GM12878 (cell line): ENCODE measurements at regions not wholly inside any gene's neighbourhood (a gene's known extent, or its start where the extent isn't known, plus 50 kb on each side); places are given as distances from the start of the nearest gene placed in this dataset.

ENCODE experiments used
- ATAC-seq: fragments of 200-7000 bp; cut with Tn5 transposase; 3 replicates; pipeline ENCODE4 v1.9.1; 2020; ENCODE audit warnings: mild to moderate bottlenecking, moderate library complexity
- BruUV-seq: library from RNA; stranded (reverse); fragments of 400-500 nt; replicated peaks from 2 replicates; lab custom pipeline; 2021; lab: Mats Ljungman, UMichigan
- CTCF ChIA-PET: fragments of 300-600 bp; sonication (Branson Sonifier 250); formaldehyde crosslinking; extraction: SDS; loops from one replicate; lab custom pipeline; 2021; ENCODE audit warnings: inconsistent platforms; lab: Yijun Ruan, JAX
- POLR2A ChIA-PET: fragments of 350-600 bp; formaldehyde crosslinking; extraction: SDS; loops from one replicate; lab custom pipeline; 2021; ENCODE audit warnings: inconsistent platforms; lab: Charles Lee
- RAD21 ChIA-PET: fragments of 300-600 bp; sonication (Branson Sonifier 250); formaldehyde crosslinking; loops from one replicate; lab custom pipeline; 2023; ENCODE audit warnings: antibody characterized with exemption; ENCODE audit not compliant: unreplicated experiment; lab: Charles Lee
- SMC1A ChIA-PET: fragments of 300-600 bp; sonication (Branson Sonifier 250); formaldehyde crosslinking; loops from one replicate; lab custom pipeline; 2023; ENCODE audit not compliant: unreplicated experiment, uncharacterized antibody; lab: Charles Lee
- DNase-seq: peaks from one replicate; pipeline ENCODE4 v3.0.0-alpha.2; 2011; ENCODE audit warnings: low read depth, low spot score
- FAIRE-seq: peaks from 3 replicates; lab custom pipeline; 2011; peaks lifted over from hg19 to GRCh38; lab: Jason Lieb, UNC
- H2AFZ ChIP-seq: 2 replicates; pipeline ENCODE4 v1.6.0; 2011; ENCODE audit warnings: low read depth, low read length, control low read depth; ENCODE audit not compliant: control insufficient read depth
- H3K27ac ChIP-seq: 2 replicates; pipeline ENCODE4 v1.5.1; 2011; ENCODE audit warnings: control low read depth; ENCODE audit not compliant: control insufficient read depth, insufficient read depth
- H3K27me3 ChIP-seq, 2 experiments: replicated peaks in 1 of 2; 2 replicates each; pipeline versions ENCODE4 v1.6.0 to v1.6.1; 2011; ENCODE audit warnings: low read length in 1 of 2; ENCODE audit not compliant: control insufficient read depth in 2 of 2, insufficient read depth in 2 of 2
- H3K36me3 ChIP-seq, 2 experiments: 2 replicates each; pipeline ENCODE4 v1.5.1; 2011; ENCODE audit warnings: low read length in 1 of 2; ENCODE audit not compliant: control insufficient read depth in 2 of 2, insufficient read depth in 2 of 2
- H3K4me1 ChIP-seq: 2 replicates; pipeline ENCODE4 v1.6.1; 2011; ENCODE audit warnings: mild to moderate bottlenecking, low read length, moderate library complexity, mixed read lengths; ENCODE audit not compliant: control insufficient read depth, insufficient read depth
- H3K4me2 ChIP-seq: 2 replicates; pipeline ENCODE4 v1.6.0; 2011; ENCODE audit warnings: control low read depth; ENCODE audit not compliant: control insufficient read depth, insufficient read depth
- H3K4me3 ChIP-seq: fragments of 200-600 bp; sonication (generic); 2 replicates; pipeline ENCODE4 v1.5.1; 2016
- H3K79me2 ChIP-seq: 2 replicates; pipeline ENCODE4 v1.6.0; 2011; ENCODE audit warnings: low read length; ENCODE audit not compliant: control insufficient read depth, insufficient read depth
- H3K9ac ChIP-seq: 2 replicates; pipeline ENCODE4 v1.8.0; 2011; ENCODE audit warnings: low read length, control low read depth, mixed read lengths; ENCODE audit not compliant: control insufficient read depth, insufficient read depth
- H3K9me3 ChIP-seq: replicated peaks from 3 replicates; pipeline ENCODE4 v1.5.1; 2011; ENCODE audit warnings: mild to moderate bottlenecking, low read length; ENCODE audit not compliant: control insufficient read depth, insufficient read depth
- H4K20me1 ChIP-seq: 2 replicates; pipeline ENCODE4 v1.6.0; 2011; ENCODE audit not compliant: control insufficient read depth, insufficient read depth
- EGR1 ChIP-seq, 2 experiments: IDR thresholded peaks; 1 replicate in 1 of 2; 2 replicates in 1 of 2; pipeline ENCODE4 v1.6.1; 2011 to 2012; ENCODE audit warnings: low read depth in 2 of 2, low read length in 2 of 2, borderline replicate concordance in 1 of 2, mild to moderate bottlenecking in 1 of 2, moderate library complexity in 1 of 2
- JUNB ChIP-seq: IDR thresholded peaks from 2 replicates; pipeline ENCODE4 v1.6.1; 2016; ENCODE audit warnings: antibody characterized with exemption, mild to moderate bottlenecking
- NFIC ChIP-seq: IDR thresholded peaks from 2 replicates; pipeline ENCODE4 v1.6.1; 2012; ENCODE audit warnings: low read depth, mild to moderate bottlenecking, inconsistent platforms, low read length, moderate library complexity
- NR2F1 ChIP-seq: fragments of 450-650 bp; conservative IDR thresholded peaks from 2 replicates; pipeline ENCODE4 v1.6.1; 2017; ENCODE audit warnings: mild to moderate bottlenecking
- PAX5 ChIP-seq: IDR thresholded peaks from 2 replicates; pipeline ENCODE4 v1.6.1; 2011; ENCODE audit warnings: low read depth, low read length, borderline replicate concordance
- PAX8 ChIP-seq: fragments of 450-650 bp; IDR thresholded peaks from 2 replicates; pipeline ENCODE4 v1.6.1; 2017; ENCODE audit warnings: mild to moderate bottlenecking, moderate library complexity
- RAD51 ChIP-seq: fragments of 450-650 bp; IDR thresholded peaks from 2 replicates; pipeline ENCODE4 v1.6.1; 2016; ENCODE audit warnings: moderate library complexity, mild to moderate bottlenecking, inconsistent platforms
- RBBP5 ChIP-seq: fragments of 200-600 bp; sonication (generic); conservative IDR thresholded peaks from 2 replicates; pipeline ENCODE4 v1.6.1; 2016
- SP1 ChIP-seq: IDR thresholded peaks from one replicate; pipeline ENCODE4 v1.6.1; 2011; ENCODE audit warnings: low read depth, low read length
- STAT3 ChIP-seq: IDR thresholded peaks from 2 replicates; pipeline ENCODE4 v1.6.1; 2011; ENCODE audit warnings: low read depth, low read length, improper control_type of control experiment
- WRNIP1 ChIP-seq: IDR thresholded peaks from 2 replicates; pipeline ENCODE4 v1.6.1; 2011; ENCODE audit warnings: low read depth, low read length, improper control_type of control experiment, borderline replicate concordance
- WGBS: methylation state at CpG from one replicate; pipeline ENCODE4 v1.1.6; 2016; ENCODE audit warnings: low lambda C conversion rate; ENCODE audit not compliant: insufficient replicate concordance, insufficient coverage; ENCODE audit errors: missing lambda C conversion rate; 5-methylcytosine and 5-hydroxymethylcytosine counted together
- in situ Hi-C: fragments of 300-500 bp; cut with MboI; formaldehyde crosslinking; loops from 9 replicates; pipeline ENCODE4 v1.14.3; 2018; ENCODE audit warnings: mixed read lengths
- intact Hi-C: fragments of 100-400 bp; cut with micrococcal nuclease; formaldehyde crosslinking; loops from one replicate; pipeline ENCODE4 v1.14.2; 2022; ENCODE audit not compliant: unreplicated experiment
- TF ChIP-seq, protein P1 (sequence below): IDR thresholded peaks from 2 replicates; pipeline ENCODE4 v1.6.1; 2012; ENCODE audit warnings: low read depth, low read length, improper control_type of control experiment

DNA sequence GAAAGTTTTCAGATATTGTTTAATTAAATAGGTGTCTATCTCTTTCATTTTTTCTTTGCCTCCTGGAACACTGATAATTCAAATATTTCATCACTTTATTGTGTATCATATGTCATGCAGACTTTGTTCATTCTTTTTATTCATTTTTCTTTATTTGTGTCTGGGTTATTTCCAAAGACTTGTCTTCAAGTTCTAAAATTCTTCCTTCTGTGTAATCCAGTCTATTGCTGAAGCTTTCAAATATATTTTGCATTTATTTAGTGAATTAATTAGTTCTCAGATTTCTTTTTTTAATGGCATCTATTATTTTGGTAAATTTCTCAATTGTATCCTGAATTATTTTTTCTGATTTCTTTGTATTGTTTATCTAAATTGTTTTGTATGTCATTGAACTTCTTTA is 70.1 kb downstream of the ZNF330 start:
- Histone ChIP-seq H3K27ac (no peak overlapping the region), H3K4me2 (no peak overlapping the region), H3K36me3 (no peaks in the 10 kb centered on the region), H3K79me2 (no peaks in the 10 kb centered on the region), H3K4me1 (no peaks in the 10 kb centered on the region), H4K20me1 (no peaks in the 10 kb centered on the region), H3K9ac (no peak overlapping the region), H3K27me3 (no peaks in the 10 kb centered on the region), H2AFZ (no peak overlapping the region), H3K4me3 (no peak overlapping the region), H3K9me3 (no peaks in the 10 kb centered on the region; the same call in 2 of the 3 replicates)
- BruUV-seq, result no TSS peak
- FAIRE-seq (no peak), ATAC-seq (no peak), DNase-seq (no peak)
- CTCF ChIA-PET, result interaction anchor here (1.5 kb wide), 1 partner anchor 10 kb away, joined by 3 read pairs; no protein-coding TSS in a partner anchor
- SMC1A ChIA-PET, result no interaction called here
- in situ Hi-C loops (no loop called here), intact Hi-C loops (no loop called here)
- no peak for TF ChIP-seq STAT3
- TF ChIP-seq SP1, result no peak
- RAD21 ChIA-PET, result no interaction called here
- POLR2A ChIA-PET, result no interaction called here

DNA sequence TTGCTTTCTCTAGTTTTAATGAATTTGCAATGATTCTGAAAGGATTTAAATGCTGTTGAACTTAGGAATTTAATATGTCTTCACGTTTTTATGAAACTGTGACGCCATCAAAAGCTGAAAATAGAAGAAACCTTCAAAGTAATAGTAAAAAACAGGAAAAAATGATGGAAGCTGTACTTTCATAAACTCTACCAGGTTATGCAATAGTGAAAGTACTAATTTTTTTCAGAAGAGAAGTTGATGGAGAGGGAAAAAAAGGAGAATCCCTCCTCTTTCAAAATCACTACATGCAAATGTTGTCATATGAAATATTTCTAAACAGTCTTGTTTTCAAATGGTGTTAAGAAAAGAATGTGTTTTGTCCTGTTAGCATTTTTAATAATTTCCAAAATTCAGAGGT is 73.6 kb downstream of the ZNF330 start:
- ChIA-PET CTCF (no interaction called here), POLR2A (no interaction called here), SMC1A (no interaction called here), RAD21 (interaction anchor here (1.4 kb wide), 1 partner anchor 13 kb away, joined by 3 read pairs; no protein-coding TSS in a partner anchor)
- no TSS peak for BruUV-seq
- no peak overlapping the region for H3K4me2 ChIP-seq
- in situ Hi-C loops (no loop called here), intact Hi-C loops (no loop called here)
- H4K20me1 ChIP-seq, result no peaks in the 10 kb centered on the region
- H3K4me3 ChIP-seq, result no peak overlapping the region
- 0% methylated on average over 2 of the region's 2 CpGs for WGBS
- no peaks in the 10 kb centered on the region for H3K36me3 ChIP-seq
- no peaks in the 10 kb centered on the region for H3K4me1 ChIP-seq
- no peak overlapping the region for H3K27ac ChIP-seq
- H3K9me3 ChIP-seq, result no peaks in the 10 kb centered on the region; the same call in 2 of the 3 replicates
- H3K9ac ChIP-seq, result no peak overlapping the region
- ATAC-seq (no peak), DNase-seq (no peak), FAIRE-seq (no peak)
- no peaks in the 10 kb centered on the region for H3K79me2 ChIP-seq
- H3K27me3 ChIP-seq, result no peaks in the 10 kb centered on the region
- H2AFZ ChIP-seq, result no peak overlapping the region
- TF ChIP-seq PAX5 (no peak), PAX8 (no peak), EGR1 (IDR thresholded peaks at IDR 0.05; ENCODE audit: borderline replicate concordance in 1 of 2, low read depth in 2 of 2, low read length in 2 of 2) (no peak), RAD51 (no peak), NR2F1 (no peak), WRNIP1 (no peak), NFIC (no peak), RBBP5 (no peak), JUNB (no peak)
- TF ChIP-seq, protein P1, sequence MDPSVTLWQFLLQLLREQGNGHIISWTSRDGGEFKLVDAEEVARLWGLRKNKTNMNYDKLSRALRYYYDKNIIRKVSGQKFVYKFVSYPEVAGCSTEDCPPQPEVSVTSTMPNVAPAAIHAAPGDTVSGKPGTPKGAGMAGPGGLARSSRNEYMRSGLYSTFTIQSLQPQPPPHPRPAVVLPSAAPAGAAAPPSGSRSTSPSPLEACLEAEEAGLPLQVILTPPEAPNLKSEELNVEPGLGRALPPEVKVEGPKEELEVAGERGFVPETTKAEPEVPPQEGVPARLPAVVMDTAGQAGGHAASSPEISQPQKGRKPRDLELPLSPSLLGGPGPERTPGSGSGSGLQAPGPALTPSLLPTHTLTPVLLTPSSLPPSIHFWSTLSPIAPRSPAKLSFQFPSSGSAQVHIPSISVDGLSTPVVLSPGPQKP, result no peak
